ENCODE measurements at regions not wholly inside any gene's neighbourhood (a gene's known extent, or its start where the extent isn't known, plus 50 kb on each side); places are given as distances from the start of the nearest gene placed in this dataset.

DNA sequence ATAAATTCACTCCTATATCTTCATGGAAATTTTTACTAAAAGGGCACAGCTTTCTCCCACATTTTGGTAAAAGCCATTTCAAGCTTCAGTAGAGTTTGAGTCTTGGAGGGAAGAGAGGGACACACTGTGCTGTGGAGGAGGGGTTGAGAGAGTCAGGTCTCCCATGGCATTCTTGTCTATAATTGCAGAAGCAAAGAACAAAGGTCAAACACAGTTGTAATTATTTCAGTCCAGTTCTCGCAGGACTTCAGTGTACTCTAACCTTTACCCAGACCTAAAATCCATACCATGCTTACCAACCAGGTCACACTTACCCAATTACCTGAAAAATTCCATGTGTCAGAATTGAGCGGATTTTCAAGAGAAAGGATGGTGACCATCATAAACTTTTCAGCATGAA, 298.4 kb downstream of the XPNPEP1 start:
- no peaks in the 10 kb centered on the region for H3K27me3 ChIP-seq (ENCODE audit: insufficient read depth, low read length)
- RAD21 ChIA-PET (ENCODE audit: low non-redundant PET in 1 of 2, low total read pairs in 2 of 2, uncharacterized antibody in 2 of 2, unreplicated experiment in 2 of 2), result no interaction called here
- POLR2A ChIA-PET, result no interaction called here
- CTCF ChIA-PET, result no interaction called here
- H3K9me3 ChIP-seq (ENCODE audit: control insufficient read depth in 1 of 2, insufficient read depth in 1 of 2, low read depth in 1 of 2, low read length in 2 of 2), result no peaks in the 10 kb centered on the region; a peak in 1 of 4 replicates
- H3K4me1 ChIP-seq (ENCODE audit: control insufficient read depth in 1 of 2, insufficient read depth in 2 of 2, low read length in 2 of 2), result no peaks in the 10 kb centered on the region
- H3K36me3 ChIP-seq (ENCODE audit: control insufficient read depth in 1 of 2, insufficient read depth in 2 of 2, low read length in 2 of 2), result no peaks in the 10 kb centered on the region
- H2AFZ ChIP-seq (ENCODE audit: low read depth, low read length, poor library complexity, severe bottlenecking), result no peak overlapping the region
- no peak overlapping the region for H3K4me2 ChIP-seq (ENCODE audit: low read length)
- TF ChIP-seq ZFX (IDR thresholded peaks at IDR 0.05) (no peak), POLR2A (IDR thresholded peaks at IDR 0.05; ENCODE audit: borderline replicate concordance, extremely low read depth, insufficient read depth, insufficient read length) (no peak), JUND (IDR thresholded peaks at IDR 0.05) (no peak), EZH2 (IDR thresholded peaks at IDR 0.05) (no peak), FOSL1 (IDR thresholded peaks at IDR 0.05; ENCODE audit: low read depth) (no peak), SP1 (IDR thresholded peaks at IDR 0.05; ENCODE audit: low read depth) (no peak), CBX3 (IDR thresholded peaks at IDR 0.05; ENCODE audit: low read depth) (no peak), RAD21 (IDR thresholded peaks at IDR 0.05; ENCODE audit: low read depth) (no peak), SRF (IDR thresholded peaks at IDR 0.05; ENCODE audit: low read depth) (no peak), EZH2phosphoT487 (IDR thresholded peaks at IDR 0.05; ENCODE audit: borderline replicate concordance) (no peak), SIN3A (IDR thresholded peaks at IDR 0.05; ENCODE audit: low read depth) (no peak), CEBPB (IDR thresholded peaks at IDR 0.05; ENCODE audit: low read depth) (no peak), YY1 (IDR thresholded peaks at IDR 0.05; ENCODE audit: extremely low read depth, insufficient replicate concordance, low read depth, low read length) (no peak), TCF7L2 (IDR thresholded peaks at IDR 0.05; ENCODE audit: borderline replicate concordance, extremely low read depth, insufficient read depth, insufficient read length) (no peak), POLR2AphosphoS5 (IDR thresholded peaks at IDR 0.05; ENCODE audit: low read depth, low read length) (no peak), ZNF274 (IDR thresholded peaks at IDR 0.05; ENCODE audit: low read depth, low read length) (no peak)
- TF ChIP-seq, protein P1, sequence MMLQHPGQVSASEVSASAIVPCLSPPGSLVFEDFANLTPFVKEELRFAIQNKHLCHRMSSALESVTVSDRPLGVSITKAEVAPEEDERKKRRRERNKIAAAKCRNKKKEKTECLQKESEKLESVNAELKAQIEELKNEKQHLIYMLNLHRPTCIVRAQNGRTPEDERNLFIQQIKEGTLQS (IDR thresholded peaks at IDR 0.05), result no peak
- TF ChIP-seq, protein P2, sequence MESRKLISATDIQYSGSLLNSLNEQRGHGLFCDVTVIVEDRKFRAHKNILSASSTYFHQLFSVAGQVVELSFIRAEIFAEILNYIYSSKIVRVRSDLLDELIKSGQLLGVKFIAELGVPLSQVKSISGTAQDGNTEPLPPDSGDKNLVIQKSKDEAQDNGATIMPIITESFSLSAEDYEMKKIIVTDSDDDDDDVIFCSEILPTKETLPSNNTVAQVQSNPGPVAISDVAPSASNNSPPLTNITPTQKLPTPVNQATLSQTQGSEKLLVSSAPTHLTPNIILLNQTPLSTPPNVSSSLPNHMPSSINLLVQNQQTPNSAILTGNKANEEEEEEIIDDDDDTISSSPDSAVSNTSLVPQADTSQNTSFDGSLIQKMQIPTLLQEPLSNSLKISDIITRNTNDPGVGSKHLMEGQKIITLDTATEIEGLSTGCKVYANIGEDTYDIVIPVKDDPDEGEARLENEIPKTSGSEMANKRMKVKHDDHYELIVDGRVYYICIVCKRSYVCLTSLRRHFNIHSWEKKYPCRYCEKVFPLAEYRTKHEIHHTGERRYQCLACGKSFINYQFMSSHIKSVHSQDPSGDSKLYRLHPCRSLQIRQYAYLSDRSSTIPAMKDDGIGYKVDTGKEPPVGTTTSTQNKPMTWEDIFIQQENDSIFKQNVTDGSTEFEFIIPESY (IDR thresholded peaks at IDR 0.05; ENCODE audit: extremely low read depth, insufficient replicate concordance, low read length), result no peak
- TF ChIP-seq, protein P3, sequence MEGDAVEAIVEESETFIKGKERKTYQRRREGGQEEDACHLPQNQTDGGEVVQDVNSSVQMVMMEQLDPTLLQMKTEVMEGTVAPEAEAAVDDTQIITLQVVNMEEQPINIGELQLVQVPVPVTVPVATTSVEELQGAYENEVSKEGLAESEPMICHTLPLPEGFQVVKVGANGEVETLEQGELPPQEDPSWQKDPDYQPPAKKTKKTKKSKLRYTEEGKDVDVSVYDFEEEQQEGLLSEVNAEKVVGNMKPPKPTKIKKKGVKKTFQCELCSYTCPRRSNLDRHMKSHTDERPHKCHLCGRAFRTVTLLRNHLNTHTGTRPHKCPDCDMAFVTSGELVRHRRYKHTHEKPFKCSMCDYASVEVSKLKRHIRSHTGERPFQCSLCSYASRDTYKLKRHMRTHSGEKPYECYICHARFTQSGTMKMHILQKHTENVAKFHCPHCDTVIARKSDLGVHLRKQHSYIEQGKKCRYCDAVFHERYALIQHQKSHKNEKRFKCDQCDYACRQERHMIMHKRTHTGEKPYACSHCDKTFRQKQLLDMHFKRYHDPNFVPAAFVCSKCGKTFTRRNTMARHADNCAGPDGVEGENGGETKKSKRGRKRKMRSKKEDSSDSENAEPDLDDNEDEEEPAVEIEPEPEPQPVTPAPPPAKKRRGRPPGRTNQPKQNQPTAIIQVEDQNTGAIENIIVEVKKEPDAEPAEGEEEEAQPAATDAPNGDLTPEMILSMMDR (IDR thresholded peaks at IDR 0.05 in 2 of 3, conservative IDR thresholded peaks at IDR 0.05 in 1 of 3; ENCODE audit: borderline replicate concordance in 1 of 3, insufficient read depth in 1 of 3, low read depth in 2 of 3, low read length in 2 of 3), result no peak
- TF ChIP-seq, protein P4, sequence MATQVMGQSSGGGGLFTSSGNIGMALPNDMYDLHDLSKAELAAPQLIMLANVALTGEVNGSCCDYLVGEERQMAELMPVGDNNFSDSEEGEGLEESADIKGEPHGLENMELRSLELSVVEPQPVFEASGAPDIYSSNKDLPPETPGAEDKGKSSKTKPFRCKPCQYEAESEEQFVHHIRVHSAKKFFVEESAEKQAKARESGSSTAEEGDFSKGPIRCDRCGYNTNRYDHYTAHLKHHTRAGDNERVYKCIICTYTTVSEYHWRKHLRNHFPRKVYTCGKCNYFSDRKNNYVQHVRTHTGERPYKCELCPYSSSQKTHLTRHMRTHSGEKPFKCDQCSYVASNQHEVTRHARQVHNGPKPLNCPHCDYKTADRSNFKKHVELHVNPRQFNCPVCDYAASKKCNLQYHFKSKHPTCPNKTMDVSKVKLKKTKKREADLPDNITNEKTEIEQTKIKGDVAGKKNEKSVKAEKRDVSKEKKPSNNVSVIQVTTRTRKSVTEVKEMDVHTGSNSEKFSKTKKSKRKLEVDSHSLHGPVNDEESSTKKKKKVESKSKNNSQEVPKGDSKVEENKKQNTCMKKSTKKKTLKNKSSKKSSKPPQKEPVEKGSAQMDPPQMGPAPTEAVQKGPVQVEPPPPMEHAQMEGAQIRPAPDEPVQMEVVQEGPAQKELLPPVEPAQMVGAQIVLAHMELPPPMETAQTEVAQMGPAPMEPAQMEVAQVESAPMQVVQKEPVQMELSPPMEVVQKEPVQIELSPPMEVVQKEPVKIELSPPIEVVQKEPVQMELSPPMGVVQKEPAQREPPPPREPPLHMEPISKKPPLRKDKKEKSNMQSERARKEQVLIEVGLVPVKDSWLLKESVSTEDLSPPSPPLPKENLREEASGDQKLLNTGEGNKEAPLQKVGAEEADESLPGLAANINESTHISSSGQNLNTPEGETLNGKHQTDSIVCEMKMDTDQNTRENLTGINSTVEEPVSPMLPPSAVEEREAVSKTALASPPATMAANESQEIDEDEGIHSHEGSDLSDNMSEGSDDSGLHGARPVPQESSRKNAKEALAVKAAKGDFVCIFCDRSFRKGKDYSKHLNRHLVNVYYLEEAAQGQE (IDR thresholded peaks at IDR 0.05; ENCODE audit: low read depth), result no peak
- H4K20me1 ChIP-seq (ENCODE audit: insufficient read depth), result no peaks in the 10 kb centered on the region
- no peak overlapping the region for H3K4me3 ChIP-seq (replicated peaks in 1 of 2; ENCODE audit: low read depth in 1 of 2, low read length in 2 of 2)
- H3K27ac ChIP-seq (ENCODE audit: low read depth, low read length), result no peak overlapping the region
- BruUV-seq (replicated peaks), result no TSS peak
- no peak for ATAC-seq
- H3K9ac ChIP-seq (ENCODE audit: low read length), result no peak overlapping the region
- H3K79me2 ChIP-seq (ENCODE audit: insufficient read depth, low read length), result no peaks in the 10 kb centered on the region
- DNase-seq (ENCODE audit: low read depth, low spot score), result no peak
- H3K9me2 ChIP-seq (ENCODE audit: insufficient read depth), result no peaks in the 10 kb centered on the region
- intact Hi-C loops (cut with micrococcal nuclease), result no loop called here

All from HCT116 (cell line).